HEK293 (cell line): ENCODE measurements at regions not wholly inside any gene's neighbourhood (a gene's known extent, or its start where the extent isn't known, plus 50 kb on each side); places are given as distances from the start of the nearest gene placed in this dataset.

ENCODE experiments used
- CTCF ChIA-PET: fragments of 350-600 bp; formaldehyde crosslinking; extraction: SDS; loops from one replicate; lab custom pipeline; 2021; ENCODE audit warnings: antibody characterized with exemption; lab: Yijun Ruan, JAX
- POLR2A ChIA-PET: fragments of 300-600 bp; formaldehyde crosslinking; extraction: SDS; loops from one replicate; lab custom pipeline; 2020; ENCODE audit warnings: antibody characterized with exemption, inconsistent platforms; lab: Yijun Ruan, JAX
- H3K27ac ChIP-seq: fragments of 200-500 bp; sonication (Bioruptor generic); 2 replicates; pipeline ENCODE4 v1.5.1; 2014; ENCODE audit warnings: low read depth, low read length, control low read depth, inconsistent platforms; ENCODE audit errors: extremely low read depth
- H3K36me3 ChIP-seq, 2 experiments: fragments of 200-500 bp in 1 of 2; sonication (Bioruptor generic) in 1 of 2; 1 replicate in 1 of 2; 2 replicates in 1 of 2; pipeline ENCODE4 v1.5.1; 2014 to 2017; ENCODE audit warnings: inconsistent platforms in 2 of 2, low read length in 2 of 2; ENCODE audit not compliant: control insufficient read depth in 2 of 2, insufficient read depth in 1 of 2
- H3K4me1 ChIP-seq: fragments of 200-500 bp; sonication (Bioruptor generic); 2 replicates; pipeline ENCODE4 v1.5.1; 2014; ENCODE audit warnings: mild to moderate bottlenecking, low read length, inconsistent platforms; ENCODE audit not compliant: control insufficient read depth, insufficient read depth
- H3K4me3 ChIP-seq: 2 replicates; pipeline ENCODE4 v1.5.1; 2011; ENCODE audit warnings: low read depth, mild to moderate bottlenecking, control low read depth, low read length, moderate library complexity
- H3K9me3 ChIP-seq: fragments of 200-500 bp; sonication (Bioruptor generic); 2 replicates; pipeline ENCODE4 v1.5.1; 2014; ENCODE audit warnings: low read depth, low read length, inconsistent platforms; ENCODE audit not compliant: control insufficient read depth, insufficient read depth
- FEZF1 ChIP-seq: fragments of 450-650 bp; formaldehyde crosslinking; IDR thresholded peaks from 2 replicates; pipeline ENCODE4 v1.5.1; 2016; ENCODE audit warnings: missing biosample characterization, missing genetic modification characterization
- HOXD13 ChIP-seq: sonication (generic); formaldehyde crosslinking; IDR thresholded peaks from 2 replicates; pipeline ENCODE4 v1.8.0; 2022; ENCODE audit warnings: missing genetic modification reagents, borderline replicate concordance
- RBAK ChIP-seq: fragments of 450-650 bp; formaldehyde crosslinking; IDR thresholded peaks from 2 replicates; pipeline ENCODE4 v1.5.1; 2016; ENCODE audit warnings: missing biosample characterization, missing genetic modification characterization
- SCRT2 ChIP-seq: fragments of 450-650 bp; formaldehyde crosslinking; IDR thresholded peaks from 2 replicates; pipeline ENCODE4 v1.5.1; 2016; ENCODE audit warnings: missing biosample characterization, missing genetic modification characterization
- TCF7L2 ChIP-seq: IDR thresholded peaks from 2 replicates; pipeline ENCODE4 v1.6.1; 2011; ENCODE audit warnings: low read depth, mild to moderate bottlenecking, inconsistent platforms, low read length, moderate library complexity, borderline replicate concordance
- TRIM28 ChIP-seq: IDR thresholded peaks from 2 replicates; pipeline ENCODE4 v1.6.1; 2011; ENCODE audit warnings: low read length, control low read depth, borderline replicate concordance
- WT1 ChIP-seq: fragments of 450-650 bp; formaldehyde crosslinking; IDR thresholded peaks from 2 replicates; pipeline ENCODE4 v1.5.1; 2016; ENCODE audit warnings: missing biosample characterization, missing genetic modification characterization
- ZBTB8A ChIP-seq: fragments of 450-650 bp; formaldehyde crosslinking; IDR thresholded peaks from 2 replicates; pipeline ENCODE4 v1.5.1; 2016; ENCODE audit warnings: missing biosample characterization, missing genetic modification characterization
- ZNF239 ChIP-seq: fragments of 450-650 bp; formaldehyde crosslinking; IDR thresholded peaks from 2 replicates; pipeline ENCODE4 v1.5.1; 2016; ENCODE audit warnings: missing biosample characterization, missing genetic modification characterization
- ZNF48 ChIP-seq: fragments of 450-650 bp; formaldehyde crosslinking; IDR thresholded peaks from 2 replicates; pipeline ENCODE4 v1.5.1; 2016; ENCODE audit warnings: missing biosample characterization, missing genetic modification characterization
- ZNF585B ChIP-seq: fragments of 450-650 bp; formaldehyde crosslinking; IDR thresholded peaks from 2 replicates; pipeline ENCODE4 v1.5.1; 2016; ENCODE audit warnings: missing biosample characterization, missing genetic modification characterization
- ZNF596 ChIP-seq: fragments of 450-650 bp; IDR thresholded peaks from 2 replicates; pipeline ENCODE4 v1.5.0; 2018; ENCODE audit warnings: missing biosample characterization, mild to moderate bottlenecking, missing genetic modification characterization, moderate library complexity
- ZNF610 ChIP-seq: fragments of 450-650 bp; formaldehyde crosslinking; IDR thresholded peaks from 2 replicates; pipeline ENCODE4 v1.5.1; 2016; ENCODE audit warnings: missing biosample characterization, missing genetic modification characterization, borderline replicate concordance
- ZXDB ChIP-seq: fragments of 450-650 bp; formaldehyde crosslinking; IDR thresholded peaks from 2 replicates; pipeline ENCODE4 v1.5.1; 2016; ENCODE audit warnings: missing biosample characterization, missing genetic modification characterization
- TF ChIP-seq, protein P1 (sequence below): fragments of 450-650 bp; formaldehyde crosslinking; IDR thresholded peaks from 2 replicates; pipeline ENCODE4 v1.5.1; 2016; ENCODE audit warnings: missing biosample characterization, missing genetic modification characterization
- TF ChIP-seq, protein P2 (sequence below): fragments of 450-650 bp; formaldehyde crosslinking; IDR thresholded peaks from 2 replicates; pipeline ENCODE4; 2016; ENCODE audit warnings: missing biosample characterization, missing genetic modification characterization
- TF ChIP-seq, protein P3 (sequence below): fragments of 450-650 bp; formaldehyde crosslinking; IDR thresholded peaks from 2 replicates; pipeline ENCODE4 v1.5.1; 2016; ENCODE audit warnings: missing biosample characterization, missing genetic modification characterization
- TF ChIP-seq, protein P4 (sequence below): fragments of 450-650 bp; formaldehyde crosslinking; IDR thresholded peaks from 2 replicates; pipeline ENCODE4 v1.5.1; 2016; ENCODE audit warnings: missing biosample characterization, missing genetic modification characterization

DNA sequence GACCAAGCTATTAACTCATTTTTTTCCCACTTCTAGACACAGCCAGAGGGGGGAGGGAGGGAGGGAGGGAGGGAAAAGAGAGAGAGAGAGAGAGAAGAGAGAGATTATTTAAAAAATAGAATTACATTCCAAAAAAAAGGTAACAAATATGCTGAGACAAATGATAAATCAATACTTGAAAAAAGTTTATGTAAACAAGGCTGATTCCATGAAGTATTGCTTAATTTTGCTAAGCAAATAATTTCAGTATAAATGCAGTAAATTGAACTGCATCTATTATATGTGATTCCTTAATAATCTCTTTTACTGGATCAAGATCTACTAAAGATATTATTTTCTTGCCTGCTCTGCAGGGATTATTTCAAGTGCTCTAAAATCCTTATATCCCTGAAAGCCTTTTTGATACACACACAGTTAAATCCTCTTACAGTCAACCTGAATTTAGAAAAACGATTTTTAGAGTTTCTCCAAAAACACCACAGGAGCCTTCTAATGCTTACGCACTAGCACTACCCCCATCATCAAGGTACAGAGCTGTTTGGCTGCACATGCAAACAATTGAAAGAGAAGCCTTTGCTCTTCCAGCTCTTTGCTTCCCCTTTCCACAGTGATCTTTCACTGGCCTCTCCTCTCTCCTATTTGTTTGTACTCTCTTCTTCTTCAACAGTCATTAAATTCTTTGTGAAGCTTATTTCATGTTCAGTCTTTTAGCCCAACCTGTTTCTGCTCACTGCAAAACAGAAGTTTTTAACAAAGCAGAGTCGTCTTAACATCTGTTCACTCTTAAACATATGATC is 426.3 kb upstream of the FAM241A start:
- Histone ChIP-seq H3K27ac (no peak overlapping the region), H3K9me3 (no peaks in the 10 kb centered on the region), H3K4me1 (no peaks in the 10 kb centered on the region), H3K36me3 (no peaks in the 10 kb centered on the region), H3K4me3 (no peak overlapping the region)
- CTCF ChIA-PET, result no interaction called here
- POLR2A ChIA-PET, result no interaction called here
- peak; percentile 34; the same call in 1 of the 2 replicates for TF ChIP-seq ZNF596 (tag by site-specific recombination)
- TF ChIP-seq ZNF585B (tag by site-specific recombination), result no peak
- TF ChIP-seq ZNF48, result no peak
- TF ChIP-seq, protein P1, sequence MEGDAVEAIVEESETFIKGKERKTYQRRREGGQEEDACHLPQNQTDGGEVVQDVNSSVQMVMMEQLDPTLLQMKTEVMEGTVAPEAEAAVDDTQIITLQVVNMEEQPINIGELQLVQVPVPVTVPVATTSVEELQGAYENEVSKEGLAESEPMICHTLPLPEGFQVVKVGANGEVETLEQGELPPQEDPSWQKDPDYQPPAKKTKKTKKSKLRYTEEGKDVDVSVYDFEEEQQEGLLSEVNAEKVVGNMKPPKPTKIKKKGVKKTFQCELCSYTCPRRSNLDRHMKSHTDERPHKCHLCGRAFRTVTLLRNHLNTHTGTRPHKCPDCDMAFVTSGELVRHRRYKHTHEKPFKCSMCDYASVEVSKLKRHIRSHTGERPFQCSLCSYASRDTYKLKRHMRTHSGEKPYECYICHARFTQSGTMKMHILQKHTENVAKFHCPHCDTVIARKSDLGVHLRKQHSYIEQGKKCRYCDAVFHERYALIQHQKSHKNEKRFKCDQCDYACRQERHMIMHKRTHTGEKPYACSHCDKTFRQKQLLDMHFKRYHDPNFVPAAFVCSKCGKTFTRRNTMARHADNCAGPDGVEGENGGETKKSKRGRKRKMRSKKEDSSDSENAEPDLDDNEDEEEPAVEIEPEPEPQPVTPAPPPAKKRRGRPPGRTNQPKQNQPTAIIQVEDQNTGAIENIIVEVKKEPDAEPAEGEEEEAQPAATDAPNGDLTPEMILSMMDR, result no peak
- TF ChIP-seq, all 188 proteins: peak for 1

DNA sequence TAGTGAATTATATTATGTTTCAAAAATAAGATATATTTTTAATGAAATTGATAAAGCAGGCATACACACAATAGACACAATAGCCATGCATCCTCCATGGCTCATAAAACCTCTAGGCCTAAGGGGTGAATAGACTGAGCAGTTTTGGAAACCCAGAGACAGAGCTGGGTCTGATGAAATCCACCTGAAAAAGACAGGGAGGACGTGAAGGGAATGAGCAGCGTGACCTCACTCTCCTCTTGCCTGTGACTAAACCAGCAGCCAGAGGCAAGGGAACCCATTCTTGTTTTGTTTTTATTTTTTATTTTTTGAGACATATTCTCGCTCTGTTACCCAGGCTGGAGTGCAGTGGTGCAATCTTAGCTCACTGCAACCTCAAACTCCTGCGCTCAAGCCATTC is 424.4 kb upstream of the FAM241A start:
- Histone ChIP-seq H3K27ac (no peak overlapping the region), H3K9me3 (no peaks in the 10 kb centered on the region)
- TF ChIP-seq FEZF1 (peak; percentile 64), RBAK (tag by site-specific recombination) (no peak)
- TF ChIP-seq, all 188 proteins: peak for 1
- Histone ChIP-seq H3K36me3 (no peaks in the 10 kb centered on the region), H3K4me3 (no peak overlapping the region), H3K4me1 (no peaks in the 10 kb centered on the region)
- ChIA-PET POLR2A (no interaction called here), CTCF (interaction anchor here (0.7 kb wide), 1 partner anchor 205 kb away, joined by 3 read pairs; no protein-coding TSS in a partner anchor)

DNA sequence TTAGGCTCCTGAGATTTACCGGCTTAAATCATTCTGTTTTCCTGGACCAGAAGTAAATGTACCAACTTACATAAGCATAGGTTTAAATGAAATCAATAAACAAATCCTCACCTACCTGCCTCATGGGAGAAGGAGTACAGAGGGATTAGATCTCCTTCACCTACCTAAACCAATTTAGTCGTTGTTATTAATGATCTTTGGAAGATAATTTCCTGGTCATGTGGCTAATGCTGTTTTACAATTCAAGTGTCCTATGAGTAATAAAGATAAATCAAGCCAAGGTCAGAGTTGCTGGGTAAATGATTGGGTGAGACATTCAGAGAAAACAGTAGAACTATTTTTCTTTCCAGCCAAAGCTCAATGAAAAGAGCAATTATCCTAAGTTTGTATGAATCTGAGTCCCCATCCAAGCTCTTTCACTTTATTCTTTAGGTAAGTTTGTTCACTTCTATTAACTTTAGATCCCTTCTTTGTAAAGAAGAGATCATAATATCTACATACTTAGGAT is 423.0 kb upstream of the FAM241A start:
- no peaks in the 10 kb centered on the region for H3K4me1 ChIP-seq
- POLR2A ChIA-PET, result no interaction called here
- no peaks in the 10 kb centered on the region for H3K36me3 ChIP-seq
- CTCF ChIA-PET, result no interaction called here
- no peak for TF ChIP-seq HOXD13 (CRISPR knock-in tag)
- no peak for TF ChIP-seq ZNF239 (tag by site-specific recombination)
- no peak for TF ChIP-seq WT1
- TF ChIP-seq ZNF610 (tag by site-specific recombination), result no peak
- no peak for TF ChIP-seq ZXDB (tag by site-specific recombination)
- no peak for TF ChIP-seq SCRT2 (tag by site-specific recombination)
- TF ChIP-seq, protein P2, sequence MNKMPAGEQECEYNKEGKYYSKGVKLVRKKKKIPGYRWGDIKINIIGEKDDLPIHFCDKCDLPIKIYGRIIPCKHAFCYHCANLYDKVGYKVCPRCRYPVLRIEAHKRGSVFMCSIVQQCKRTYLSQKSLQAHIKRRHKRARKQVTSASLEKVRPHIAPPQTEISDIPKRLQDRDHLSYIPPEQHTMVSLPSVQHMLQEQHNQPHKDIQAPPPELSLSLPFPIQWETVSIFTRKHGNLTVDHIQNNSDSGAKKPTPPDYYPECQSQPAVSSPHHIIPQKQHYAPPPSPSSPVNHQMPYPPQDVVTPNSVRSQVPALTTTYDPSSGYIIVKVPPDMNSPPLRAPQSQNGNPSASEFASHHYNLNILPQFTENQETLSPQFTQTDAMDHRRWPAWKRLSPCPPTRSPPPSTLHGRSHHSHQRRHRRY (tag by site-specific recombination), result no peak
- TF ChIP-seq ZBTB8A (tag by site-specific recombination), result no peak
- H3K9me3 ChIP-seq, result no peaks in the 10 kb centered on the region
- H3K4me3 ChIP-seq, result no peak overlapping the region
- H3K27ac ChIP-seq, result no peak overlapping the region

DNA sequence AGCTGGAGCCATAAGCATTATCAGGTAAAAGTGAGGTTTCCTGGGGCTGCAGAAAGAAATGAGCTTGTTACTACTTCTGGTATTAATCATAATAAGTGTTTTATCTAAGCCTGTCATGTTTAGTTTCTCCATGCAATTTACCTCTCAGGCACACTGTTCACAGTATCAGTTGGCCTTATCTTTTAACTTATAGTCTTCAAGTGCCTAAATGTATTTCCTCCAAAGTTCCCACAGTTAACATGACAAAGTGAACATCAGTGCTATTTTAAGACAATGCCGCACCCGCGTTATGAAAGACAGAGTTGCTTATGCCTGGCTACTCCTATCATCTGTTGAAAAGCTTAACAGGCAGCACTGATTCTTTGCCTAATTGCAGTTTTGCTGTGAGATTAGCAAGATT is 408.7 kb upstream of the FAM241A start:
- Histone ChIP-seq H3K9me3 (no peaks in the 10 kb centered on the region), H3K4me1 (no peaks in the 10 kb centered on the region), H3K4me3 (no peak overlapping the region), H3K27ac (no peak overlapping the region), H3K36me3 (no peaks in the 10 kb centered on the region)
- ChIA-PET POLR2A (no interaction called here), CTCF (no interaction called here)
- TF ChIP-seq, protein P3, sequence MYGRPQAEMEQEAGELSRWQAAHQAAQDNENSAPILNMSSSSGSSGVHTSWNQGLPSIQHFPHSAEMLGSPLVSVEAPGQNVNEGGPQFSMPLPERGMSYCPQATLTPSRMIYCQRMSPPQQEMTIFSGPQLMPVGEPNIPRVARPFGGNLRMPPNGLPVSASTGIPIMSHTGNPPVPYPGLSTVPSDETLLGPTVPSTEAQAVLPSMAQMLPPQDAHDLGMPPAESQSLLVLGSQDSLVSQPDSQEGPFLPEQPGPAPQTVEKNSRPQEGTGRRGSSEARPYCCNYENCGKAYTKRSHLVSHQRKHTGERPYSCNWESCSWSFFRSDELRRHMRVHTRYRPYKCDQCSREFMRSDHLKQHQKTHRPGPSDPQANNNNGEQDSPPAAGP (tag by site-specific recombination), result no peak
- TF ChIP-seq, protein P4, sequence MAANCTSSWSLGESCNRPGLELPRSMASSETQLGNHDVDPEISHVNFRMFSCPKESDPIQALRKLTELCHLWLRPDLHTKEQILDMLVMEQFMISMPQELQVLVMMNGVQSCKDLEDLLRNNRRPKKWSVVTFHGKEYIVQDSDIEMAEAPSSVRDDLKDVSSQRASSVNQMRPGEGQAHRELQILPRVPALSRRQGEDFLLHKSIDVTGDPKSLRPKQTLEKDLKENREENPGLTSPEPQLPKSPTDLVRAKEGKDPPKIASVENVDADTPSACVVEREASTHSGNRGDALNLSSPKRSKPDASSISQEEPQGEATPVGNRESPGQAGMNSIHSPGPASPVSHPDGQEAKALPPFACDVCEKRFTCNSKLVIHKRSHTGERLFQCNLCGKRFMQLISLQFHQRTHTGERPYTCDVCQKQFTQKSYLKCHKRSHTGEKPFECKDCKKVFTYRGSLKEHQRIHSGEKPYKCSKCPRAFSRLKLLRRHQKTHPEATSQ (tag by site-specific recombination), result no peak
- TF ChIP-seq TRIM28, result 0 out of 2 replicates have a peak, but pooled peaks have one; percentile 31
- 0 out of 2 replicates have a peak, but pooled peaks have one; percentile 38 for TF ChIP-seq TCF7L2
